Thyroid gland (tissue), 4 donors: ENCODE measurements at regions not wholly inside any gene's neighbourhood (a gene's known extent, or its start where the extent isn't known, plus 50 kb on each side); places are given as distances from the start of the nearest gene placed in this dataset.

Source experiments
- CTCF ChIP-seq, 6 experiments: fragments of 200-600 bp in 3 of 6; fragments of 450-650 bp in 3 of 6; sonication (generic) in 3 of 6; IDR thresholded peaks; one replicate each; pipeline ENCODE4 v1.5.1; 2016 to 2019; ENCODE audit warnings: antibody characterized with exemption in 6 of 6, mild to moderate bottlenecking in 2 of 6, inconsistent platforms in 1 of 6, moderate library complexity in 1 of 6
- POLR2A ChIP-seq, 2 donors: fragments of 450-650 bp; IDR thresholded peaks; one replicate each; pipeline ENCODE4 v1.6.1; 2017; ENCODE audit warnings: antibody characterized with exemption in 2 of 2, mild to moderate bottlenecking in 2 of 2, moderate library complexity in 1 of 2

DNA sequence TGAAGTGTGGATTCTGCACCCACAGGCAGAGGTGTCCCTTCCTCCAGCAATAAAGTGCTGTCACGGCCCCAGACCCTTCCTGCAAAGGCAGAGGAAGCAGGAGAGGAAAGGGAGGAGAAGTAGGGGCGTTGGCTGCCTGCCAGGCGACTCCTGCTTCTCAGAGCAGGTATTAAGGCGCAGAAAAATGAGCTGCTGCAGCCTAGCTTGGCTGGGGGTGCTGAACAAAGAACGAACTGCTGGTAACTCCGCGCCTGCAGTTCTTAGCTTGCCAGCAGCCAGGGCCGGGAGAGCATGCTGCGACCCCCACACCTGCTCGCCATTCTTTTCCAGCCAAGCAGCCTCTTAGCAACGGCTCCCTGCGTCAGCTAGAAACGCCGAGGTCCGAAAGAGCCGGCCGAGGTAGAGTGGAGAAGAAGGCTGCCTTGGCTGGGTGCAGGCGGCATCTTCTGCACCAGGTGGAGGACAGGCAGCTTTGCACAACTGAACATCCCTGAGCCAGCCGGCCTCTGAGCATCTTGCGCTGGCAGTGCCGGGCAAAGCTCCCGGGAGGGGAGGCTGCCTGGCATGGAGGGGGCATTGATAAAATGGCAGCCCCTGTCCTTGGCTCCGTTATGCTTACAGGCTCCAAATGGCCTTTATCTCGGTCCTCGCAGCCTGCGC lies 296.0 kb downstream of the MEX3B start:
- TF ChIP-seq CTCF (IDR thresholded peaks at IDR 0.05), result no peak
- TF ChIP-seq POLR2A (IDR thresholded peaks at IDR 0.05), result no peak
